IMR-90 (cell line): ENCODE measurements at regions not wholly inside any gene's neighbourhood (a gene's known extent, or its start where the extent isn't known, plus 50 kb on each side); places are given as distances from the start of the nearest gene placed in this dataset.

ENCODE experiments used
- ATAC-seq: fragments of 200-7000 bp; cut with Tn5 transposase; 2 replicates; pipeline ENCODE4 v1.9.1; 2020; ENCODE audit warnings: low read depth, mild to moderate bottlenecking, moderate library complexity
- BruUV-seq: library from RNA; stranded (reverse); fragments of 400-500 nt; replicated peaks from 2 replicates; lab custom pipeline; 2021; lab: Mats Ljungman, UMichigan
- CTCF ChIA-PET: fragments of 300-600 bp; formaldehyde crosslinking; extraction: SDS; loops from one replicate; lab custom pipeline; 2021; ENCODE audit warnings: antibody characterized with exemption; lab: Yijun Ruan, JAX
- POLR2A ChIA-PET: fragments of 300-600 bp; sonication (Branson Sonifier 250); formaldehyde crosslinking; loops from one replicate; lab custom pipeline; 2022; ENCODE audit warnings: antibody characterized with exemption; ENCODE audit not compliant: unreplicated experiment; lab: Charles Lee
- DNase-seq: peaks from one replicate; pipeline ENCODE4 v3.0.0; 2013
- H2AFZ ChIP-seq: replicated peaks from 2 replicates; pipeline ENCODE3; 2013; ENCODE audit warnings: low read length, mild to moderate bottlenecking; ENCODE audit not compliant: poor library complexity
- H2AK5ac ChIP-seq: 2 replicates; pipeline ENCODE4 v1.6.1; 2013; ENCODE audit warnings: low read depth, low read length, inconsistent platforms
- H2AK9ac ChIP-seq: replicated peaks from 2 replicates; pipeline ENCODE3; 2013; ENCODE audit warnings: mild to moderate bottlenecking, low read depth, low read length, moderate library complexity; ENCODE audit not compliant: poor library complexity
- H2BK120ac ChIP-seq: 2 replicates; pipeline ENCODE4 v1.6.1; 2013; ENCODE audit warnings: low read depth, low read length, inconsistent platforms
- H2BK15ac ChIP-seq: 3 replicates; pipeline ENCODE4 v1.6.1; 2013; ENCODE audit warnings: low read depth, low read length, inconsistent platforms
- H2BK20ac ChIP-seq: 2 replicates; pipeline ENCODE4 v1.6.1; 2013; ENCODE audit warnings: low read depth, mild to moderate bottlenecking, inconsistent platforms, low read length, moderate library complexity
- H2BK5ac ChIP-seq: 2 replicates; pipeline ENCODE4 v1.6.1; 2013; ENCODE audit warnings: mild to moderate bottlenecking, low read depth, low read length, inconsistent platforms; ENCODE audit not compliant: poor library complexity, severe bottlenecking
- H3K14ac ChIP-seq: replicated peaks from 2 replicates; pipeline ENCODE4 v1.6.1; 2013; ENCODE audit warnings: low read depth, low read length, inconsistent platforms
- H3K18ac ChIP-seq: 2 replicates; pipeline ENCODE4 v1.6.1; 2013; ENCODE audit warnings: low read depth, low read length, control low read depth
- H3K23ac ChIP-seq: 2 replicates; pipeline ENCODE4 v1.6.1; 2013; ENCODE audit warnings: low read depth, low read length, inconsistent platforms
- H3K27ac ChIP-seq: 2 replicates; pipeline ENCODE4 v1.5.1; 2013; ENCODE audit warnings: mild to moderate bottlenecking, control low read depth, low read length; ENCODE audit not compliant: insufficient read depth
- H3K27me3 ChIP-seq: 2 replicates; pipeline ENCODE4 v1.6.1; 2013; ENCODE audit warnings: low read length; ENCODE audit not compliant: control insufficient read depth, insufficient read depth
- H3K36me3 ChIP-seq: 2 replicates; pipeline ENCODE4 v1.6.1; 2013; ENCODE audit warnings: low read length, mixed read lengths; ENCODE audit not compliant: control insufficient read depth, insufficient read depth
- H3K4ac ChIP-seq: 2 replicates; pipeline ENCODE4 v1.6.1; 2013; ENCODE audit warnings: low read depth, low read length, inconsistent platforms
- H3K4me1 ChIP-seq: 2 replicates; pipeline ENCODE4 v1.6.1; 2013; ENCODE audit warnings: low read length, mixed read lengths; ENCODE audit not compliant: control insufficient read depth, insufficient read depth
- H3K4me2 ChIP-seq: 2 replicates; pipeline ENCODE4 v1.6.1; 2013; ENCODE audit warnings: low read depth, mild to moderate bottlenecking, control low read depth, low read length, moderate library complexity
- H3K4me3 ChIP-seq: 2 replicates; pipeline ENCODE4 v1.5.1; 2013; ENCODE audit warnings: low read depth, mild to moderate bottlenecking, control low read depth, low read length, moderate library complexity; ENCODE audit not compliant: insufficient read depth
- H3K56ac ChIP-seq: 2 replicates; pipeline ENCODE4 v1.6.1; 2013; ENCODE audit warnings: low read length, inconsistent platforms; ENCODE audit not compliant: insufficient read depth; ENCODE audit errors: extremely low read depth
- H3K79me1 ChIP-seq, 2 experiments: 2 replicates each; pipeline ENCODE4 v1.6.1; 2013; ENCODE audit warnings: low read length in 2 of 2, inconsistent platforms in 1 of 2, low read depth in 1 of 2
- H3K9ac ChIP-seq: 2 replicates; pipeline ENCODE4 v1.6.1; 2013; ENCODE audit warnings: low read depth, low read length, control low read depth
- H3K9me1 ChIP-seq: 2 replicates; pipeline ENCODE4 v1.6.1; 2013; ENCODE audit warnings: low read length, inconsistent platforms; ENCODE audit not compliant: insufficient read depth
- H3K9me3 ChIP-seq: 2 replicates; pipeline ENCODE4 v1.6.1; 2013; ENCODE audit warnings: low read length; ENCODE audit not compliant: control insufficient read depth, insufficient read depth
- H4K20me1 ChIP-seq: 2 replicates; pipeline ENCODE4 v1.6.1; 2013; ENCODE audit warnings: low read length, inconsistent platforms; ENCODE audit not compliant: insufficient read depth
- H4K5ac ChIP-seq: 2 replicates; pipeline ENCODE4 v1.6.1; 2013; ENCODE audit warnings: mild to moderate bottlenecking, low read depth, low read length, control low read depth
- H4K8ac ChIP-seq, 2 experiments: 2 replicates each; pipeline ENCODE4 v1.6.1; 2013; ENCODE audit warnings: low read depth in 2 of 2, low read length in 2 of 2, control low read depth in 1 of 2, inconsistent platforms in 1 of 2
- H4K91ac ChIP-seq: 2 replicates; pipeline ENCODE4 v1.6.1; 2013; ENCODE audit warnings: low read depth, low read length, inconsistent platforms; ENCODE audit not compliant: insufficient read depth
- CEBPB ChIP-seq: IDR thresholded peaks from 2 replicates; pipeline ENCODE4 v1.6.1; 2012; ENCODE audit warnings: low read depth, low read length, improper control_type of control experiment
- CHD1 ChIP-seq: IDR thresholded peaks from 2 replicates; pipeline ENCODE4 v1.6.1; 2012; ENCODE audit warnings: low read depth, low read length, improper control_type of control experiment
- MAFK ChIP-seq: IDR thresholded peaks from 2 replicates; pipeline ENCODE4 v1.6.1; 2012; ENCODE audit warnings: low read depth, low read length, improper control_type of control experiment
- MAZ ChIP-seq: IDR thresholded peaks from 2 replicates; pipeline ENCODE4 v1.6.1; 2012; ENCODE audit warnings: low read depth, mild to moderate bottlenecking, low read length, improper control_type of control experiment, moderate library complexity, borderline replicate concordance
- MXI1 ChIP-seq: IDR thresholded peaks from 2 replicates; pipeline ENCODE4 v1.6.1; 2012; ENCODE audit warnings: low read depth, mild to moderate bottlenecking, low read length, moderate library complexity, borderline replicate concordance
- POLR2A ChIP-seq: IDR thresholded peaks from 2 replicates; pipeline ENCODE4 v1.6.1; 2012; ENCODE audit warnings: mild to moderate bottlenecking, low read depth, low read length
- RFX5 ChIP-seq: IDR thresholded peaks from 2 replicates; pipeline ENCODE4 v1.8.0; 2012; ENCODE audit warnings: low read depth, mild to moderate bottlenecking, low read length, moderate library complexity
- USF2 ChIP-seq: fragments of 150-350 bp; IDR thresholded peaks from 2 replicates; pipeline ENCODE4 v1.6.1; 2017; ENCODE audit warnings: mild to moderate bottlenecking, antibody characterized with exemption, low read length, low read depth
- dilution Hi-C: fragments of 300-500 bp; cut with HindIII; formaldehyde crosslinking; loops from one replicate; pipeline ENCODE4 v1.14.3; 2018; ENCODE audit warnings: low sequenced_read_pairs; ENCODE audit not compliant: unreplicated experiment
- in situ Hi-C: fragments of 300-500 bp; cut with MboI; formaldehyde crosslinking; loops from 3 replicates; pipeline ENCODE4 v1.14.3; 2019; ENCODE audit warnings: low sequenced_read_pairs, inconsistent platforms, mixed read lengths
- intact Hi-C: fragments of 100-400 bp; cut with micrococcal nuclease; formaldehyde crosslinking; loops from 2 replicates; pipeline ENCODE4 v1.10.0; 2022

DNA sequence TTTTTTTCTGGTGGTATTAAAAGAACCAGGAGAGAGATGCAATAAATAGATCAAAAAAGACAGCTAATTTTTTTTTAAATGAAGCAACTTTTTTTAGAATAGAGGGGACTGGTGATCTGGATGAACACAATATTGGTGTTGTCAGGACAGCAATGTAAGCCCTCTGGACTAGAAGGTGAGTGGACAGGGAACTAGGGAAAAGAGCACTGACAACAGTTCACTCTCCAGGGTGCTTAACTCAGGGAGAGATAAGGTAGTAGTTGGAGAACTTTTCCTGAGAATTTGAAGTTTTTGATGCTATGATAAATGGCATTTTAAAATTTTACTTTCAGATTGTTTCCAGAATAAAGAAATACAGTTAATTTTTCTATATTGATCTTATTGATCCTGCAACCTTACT is 158.3 kb upstream of the STAC start:
- Histone ChIP-seq H3K27me3 (no peaks in the 10 kb centered on the region), H2BK15ac (no peak overlapping the region), H4K5ac (no peak overlapping the region), H3K4me1 (no peaks in the 10 kb centered on the region), H2BK120ac (no peak overlapping the region), H3K9me3 (no peaks in the 10 kb centered on the region), H3K79me1 (no peaks in the 10 kb centered on the region), H3K9me1 (no peaks in the 10 kb centered on the region), H3K4ac (no peak overlapping the region), H3K56ac (no peak overlapping the region), H3K27ac (no peak overlapping the region), H2AK5ac (no peak overlapping the region), H2AK9ac (no peak overlapping the region), H3K36me3 (no peaks in the 10 kb centered on the region), H3K9ac (no peak overlapping the region), H2AFZ (no peak overlapping the region), H4K91ac (no peak overlapping the region), H4K8ac (no peak overlapping the region), H3K4me3 (no peak overlapping the region), H4K20me1 (no peaks in the 10 kb centered on the region), H3K4me2 (no peak overlapping the region), H3K18ac (no peak overlapping the region), H3K23ac (no peak overlapping the region), H2BK5ac (no peak overlapping the region), H2BK20ac (no peak overlapping the region), H3K14ac (no peak overlapping the region)
- in situ Hi-C loops (no loop called here), dilution Hi-C loops (no loop called here), intact Hi-C loops (no loop called here)
- POLR2A ChIA-PET = no interaction called here
- TF ChIP-seq RFX5 (no peak), CHD1 (no peak), USF2 (no peak), POLR2A (no peak), CEBPB (no peak), MAZ (no peak), MXI1 (no peak), MAFK (no peak)
- no peak for ATAC-seq
- BruUV-seq = no TSS peak
- CTCF ChIA-PET = no interaction called here
- DNase-seq = no peak
